ENCODE measurements at regions not wholly inside any gene's neighbourhood (a gene's known extent, or its start where the extent isn't known, plus 50 kb on each side); places are given as distances from the start of the nearest gene placed in this dataset.

DNA sequence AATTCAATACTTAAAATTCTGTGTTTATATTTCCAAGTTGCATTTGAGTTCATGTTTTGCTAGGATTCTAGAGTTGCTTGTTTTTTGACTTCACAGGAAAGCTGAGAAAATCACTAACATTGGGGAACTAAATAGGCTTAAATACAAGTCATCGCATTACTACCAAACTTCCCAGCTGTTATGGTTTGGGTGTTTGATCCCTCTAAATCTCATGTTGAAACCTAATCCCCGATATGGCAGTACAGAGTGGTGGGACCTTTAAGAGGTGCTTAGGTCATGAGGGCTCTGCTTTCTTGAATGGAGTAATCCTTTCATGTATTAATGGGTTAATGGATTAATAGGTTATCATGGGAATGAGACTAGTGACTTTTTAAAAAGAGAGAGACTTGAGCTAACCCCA lies 77.2 kb upstream of the ARPP21 start:
- TF ChIP-seq CTCF (IDR thresholded peaks at IDR 0.05) (no peak), POLR2A (IDR thresholded peaks at IDR 0.05) (no peak)
